Hematopoietic multipotent progenitor cell treated with erythropoietin and hydrocortisone succinate and interleukin-3 and kit ligand, for 4 days (in vitro differentiated cells): ENCODE measurements at regions not wholly inside any gene's neighbourhood (a gene's known extent, or its start where the extent isn't known, plus 50 kb on each side); places are given as distances from the start of the nearest gene placed in this dataset.

Source experiments
- DNase-seq: peaks from one replicate; pipeline ENCODE4 v3.0.0-alpha.2; 2015

- no peak for DNase-seq
Measured at GRCh38 chr10:117933036-117933435, 113.7 kb downstream of the RAB11FIP2 start.

- DNase-seq = no peak
Measured at GRCh38 chr10:117934477-117934876, 112.3 kb downstream of the RAB11FIP2 start.

GRCh38 chr10:117936141-117936540 is 110.6 kb downstream of the RAB11FIP2 start:
- no peak for DNase-seq

- DNase-seq = no peak
Measured at GRCh38 chr10:117936566-117936965, 110.2 kb downstream of the RAB11FIP2 start.

- DNase-seq = no peak
Measured at GRCh38 chr10:117936976-117937375, 109.8 kb downstream of the RAB11FIP2 start.

GRCh38 chr10:117938104-117938503 is 108.6 kb downstream of the RAB11FIP2 start:
- no peak for DNase-seq

- no peak for DNase-seq
Measured at GRCh38 chr10:117942226-117942625, 104.5 kb downstream of the RAB11FIP2 start.

GRCh38 chr10:117944676-117945447 is 101.9 kb downstream of the RAB11FIP2 start:
- no peak for DNase-seq

- DNase-seq = no peak
Measured at GRCh38 chr10:117945651-117946050, 101.1 kb downstream of the RAB11FIP2 start.

GRCh38 chr10:117946525-117947070 is 100.1 kb downstream of the RAB11FIP2 start:
- no peak for DNase-seq

- DNase-seq = no peak
Measured at GRCh38 chr10:117948493-117948892, 98.2 kb downstream of the RAB11FIP2 start.

- DNase-seq = no peak
Measured at GRCh38 chr10:117950408-117950807, 96.3 kb downstream of the RAB11FIP2 start.
